ENCODE measurements at regions not wholly inside any gene's neighbourhood (a gene's known extent, or its start where the extent isn't known, plus 50 kb on each side); places are given as distances from the start of the nearest gene placed in this dataset.

DNA sequence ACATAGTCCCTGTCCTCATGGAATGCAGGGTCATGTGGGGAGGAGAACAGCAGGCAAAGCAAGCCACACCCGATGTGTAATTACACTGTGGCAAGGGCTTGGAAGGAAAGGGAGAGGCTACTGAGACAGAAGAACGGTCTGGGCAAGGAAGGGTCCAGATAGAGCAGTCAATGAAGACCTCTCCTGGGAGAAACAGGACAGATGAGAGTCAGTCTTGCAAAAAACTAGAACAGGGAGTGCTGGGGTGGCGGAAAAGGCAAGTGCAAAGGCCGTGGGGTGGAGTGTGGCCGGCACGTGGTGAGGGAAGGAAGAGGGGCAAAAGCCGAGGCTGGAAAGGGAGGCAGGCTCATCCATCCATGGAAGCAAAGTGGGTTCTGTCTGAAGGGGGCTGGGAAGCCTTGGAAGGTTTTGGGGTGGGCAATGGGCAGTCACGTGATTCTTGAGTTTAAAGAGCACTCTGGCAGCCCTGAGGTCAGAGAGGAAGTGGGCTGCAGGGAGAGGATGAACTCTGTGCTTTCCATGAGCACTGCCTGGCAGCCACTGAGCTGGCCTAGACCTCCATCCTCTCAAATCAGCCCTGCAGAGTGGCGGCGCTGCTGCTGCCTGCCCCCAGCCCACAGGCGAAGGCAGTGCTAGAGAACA lies 182.2 kb downstream of the INHBB start:
- no peaks in the 10 kb centered on the region for H3K79me2 ChIP-seq (ENCODE audit: insufficient read depth, low read length)
- H3K4me3 ChIP-seq (ENCODE audit: insufficient read depth, low read length): no peak overlapping the region
- no peak overlapping the region for H3K4me2 ChIP-seq (ENCODE audit: insufficient read depth, low read length)
- TF ChIP-seq, protein P1, sequence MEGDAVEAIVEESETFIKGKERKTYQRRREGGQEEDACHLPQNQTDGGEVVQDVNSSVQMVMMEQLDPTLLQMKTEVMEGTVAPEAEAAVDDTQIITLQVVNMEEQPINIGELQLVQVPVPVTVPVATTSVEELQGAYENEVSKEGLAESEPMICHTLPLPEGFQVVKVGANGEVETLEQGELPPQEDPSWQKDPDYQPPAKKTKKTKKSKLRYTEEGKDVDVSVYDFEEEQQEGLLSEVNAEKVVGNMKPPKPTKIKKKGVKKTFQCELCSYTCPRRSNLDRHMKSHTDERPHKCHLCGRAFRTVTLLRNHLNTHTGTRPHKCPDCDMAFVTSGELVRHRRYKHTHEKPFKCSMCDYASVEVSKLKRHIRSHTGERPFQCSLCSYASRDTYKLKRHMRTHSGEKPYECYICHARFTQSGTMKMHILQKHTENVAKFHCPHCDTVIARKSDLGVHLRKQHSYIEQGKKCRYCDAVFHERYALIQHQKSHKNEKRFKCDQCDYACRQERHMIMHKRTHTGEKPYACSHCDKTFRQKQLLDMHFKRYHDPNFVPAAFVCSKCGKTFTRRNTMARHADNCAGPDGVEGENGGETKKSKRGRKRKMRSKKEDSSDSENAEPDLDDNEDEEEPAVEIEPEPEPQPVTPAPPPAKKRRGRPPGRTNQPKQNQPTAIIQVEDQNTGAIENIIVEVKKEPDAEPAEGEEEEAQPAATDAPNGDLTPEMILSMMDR (IDR thresholded peaks at IDR 0.05; ENCODE audit: extremely low read depth, low read depth, low read length): no peak
- peak overlapping the region; percentile 5 for H2AFZ ChIP-seq (ENCODE audit: low read length)
- no peaks in the 10 kb centered on the region for H4K20me1 ChIP-seq (ENCODE audit: insufficient read depth, low read length)
- no peaks in the 10 kb centered on the region for H3K27me3 ChIP-seq (ENCODE audit: insufficient read depth, low read length)
- H3K4me1 ChIP-seq (ENCODE audit: insufficient read depth, low read length): peaks cover 3% of the 10 kb centered on the region
- H3K27ac ChIP-seq (ENCODE audit: low read depth, low read length): no peak overlapping the region
- no peak for DNase-seq (ENCODE audit: insufficient read length, low spot score, missing footprints)
- H3K9me3 ChIP-seq (ENCODE audit: low read depth, low read length): no peaks in the 10 kb centered on the region
- H3K36me3 ChIP-seq (ENCODE audit: insufficient read depth, low read length): no peaks in the 10 kb centered on the region

DNA sequence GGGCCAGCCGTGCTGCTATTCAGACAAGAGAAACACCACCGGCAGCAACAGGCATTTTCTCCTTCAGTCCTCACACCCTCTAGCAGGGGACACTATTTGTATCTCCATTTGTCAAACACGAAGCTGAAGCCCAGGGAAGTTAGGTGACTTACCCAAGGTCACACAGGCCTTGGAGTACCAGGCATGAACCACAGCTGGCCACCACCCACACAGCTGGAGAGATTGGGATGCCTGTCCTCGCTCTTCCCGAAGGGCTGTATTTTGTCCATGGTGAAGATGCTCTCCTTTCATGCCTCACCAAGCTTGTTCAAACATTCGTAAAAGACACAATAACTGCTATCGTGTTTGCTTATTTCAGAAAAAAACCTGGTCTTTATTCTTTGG lies 182.7 kb downstream of the INHBB start:
- TF ChIP-seq, protein P1 (IDR thresholded peaks at IDR 0.05; ENCODE audit: extremely low read depth, low read depth, low read length): no peak
- Histone ChIP-seq H3K4me1 (ENCODE audit: insufficient read depth, low read length) (peaks cover 3% of the 10 kb centered on the region), H3K79me2 (ENCODE audit: insufficient read depth, low read length) (no peaks in the 10 kb centered on the region), H4K20me1 (ENCODE audit: insufficient read depth, low read length) (no peaks in the 10 kb centered on the region), H3K4me3 (ENCODE audit: insufficient read depth, low read length) (no peak overlapping the region), H3K4me2 (ENCODE audit: insufficient read depth, low read length) (no peak overlapping the region), H3K9me3 (ENCODE audit: low read depth, low read length) (no peaks in the 10 kb centered on the region), H2AFZ (ENCODE audit: low read length) (no peak overlapping the region), H3K27me3 (ENCODE audit: insufficient read depth, low read length) (no peaks in the 10 kb centered on the region), H3K27ac (ENCODE audit: low read depth, low read length) (no peak overlapping the region), H3K36me3 (ENCODE audit: insufficient read depth, low read length) (no peaks in the 10 kb centered on the region)
- DNase-seq (ENCODE audit: insufficient read length, low spot score, missing footprints): no peak

DNA sequence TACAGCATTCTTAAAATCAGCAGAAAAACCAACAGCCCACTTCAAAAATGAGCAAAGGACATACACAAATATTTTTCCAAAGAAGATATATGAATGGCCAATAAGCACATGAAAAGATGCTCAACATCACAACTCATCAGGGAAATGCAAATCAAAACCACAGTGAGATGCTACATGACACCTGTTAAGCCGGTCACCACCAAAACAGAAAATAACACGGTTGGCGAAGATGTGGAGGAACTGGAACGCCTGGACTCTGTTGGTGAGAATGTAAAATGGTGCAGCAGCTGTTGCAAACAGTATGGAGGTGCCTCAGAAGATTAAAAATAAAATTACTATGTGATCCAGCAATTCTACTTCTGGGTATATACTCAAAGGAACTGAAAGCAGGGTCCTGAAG lies 184.8 kb downstream of the INHBB start:
- Histone ChIP-seq H3K4me2 (ENCODE audit: insufficient read depth, low read length) (no peak overlapping the region), H3K27ac (ENCODE audit: low read depth, low read length) (no peak overlapping the region), H3K36me3 (ENCODE audit: insufficient read depth, low read length) (no peaks in the 10 kb centered on the region), H3K4me1 (ENCODE audit: insufficient read depth, low read length) (no peaks in the 10 kb centered on the region), H3K4me3 (ENCODE audit: insufficient read depth, low read length) (no peak overlapping the region), H3K27me3 (ENCODE audit: insufficient read depth, low read length) (no peaks in the 10 kb centered on the region), H3K9me3 (ENCODE audit: low read depth, low read length) (no peaks in the 10 kb centered on the region), H3K79me2 (ENCODE audit: insufficient read depth, low read length) (no peaks in the 10 kb centered on the region), H2AFZ (ENCODE audit: low read length) (no peak overlapping the region), H4K20me1 (ENCODE audit: insufficient read depth, low read length) (no peaks in the 10 kb centered on the region)
- TF ChIP-seq, protein P1 (IDR thresholded peaks at IDR 0.05; ENCODE audit: extremely low read depth, low read depth, low read length): no peak
- DNase-seq (ENCODE audit: insufficient read length, low spot score, missing footprints): no peak

DNA sequence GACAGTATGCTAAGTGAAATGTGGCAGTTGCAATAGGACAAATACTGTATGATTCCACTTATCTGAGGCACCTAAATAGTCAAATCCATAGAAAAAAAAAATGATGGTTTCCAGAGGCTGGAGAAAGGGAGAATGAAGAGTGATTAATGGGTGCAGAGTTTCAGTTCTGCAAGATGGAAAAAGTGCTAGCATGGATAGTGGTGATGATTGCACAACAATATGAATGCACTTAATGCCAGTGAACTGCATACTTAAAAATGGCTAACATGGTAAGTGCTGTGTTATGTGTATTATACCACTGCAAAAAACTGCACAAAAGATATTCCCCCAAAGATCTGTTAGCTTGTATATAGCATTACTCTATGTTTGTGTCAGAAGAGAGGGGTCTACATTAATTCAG lies 185.4 kb downstream of the INHBB start:
- H3K4me2 ChIP-seq (ENCODE audit: insufficient read depth, low read length): no peak overlapping the region
- no peak for DNase-seq (ENCODE audit: insufficient read length, low spot score, missing footprints)
- no peaks in the 10 kb centered on the region for H3K4me1 ChIP-seq (ENCODE audit: insufficient read depth, low read length)
- no peaks in the 10 kb centered on the region for H3K79me2 ChIP-seq (ENCODE audit: insufficient read depth, low read length)
- H4K20me1 ChIP-seq (ENCODE audit: insufficient read depth, low read length): no peaks in the 10 kb centered on the region
- H3K27me3 ChIP-seq (ENCODE audit: insufficient read depth, low read length): no peaks in the 10 kb centered on the region
- H3K27ac ChIP-seq (ENCODE audit: low read depth, low read length): no peak overlapping the region
- H3K36me3 ChIP-seq (ENCODE audit: insufficient read depth, low read length): no peaks in the 10 kb centered on the region
- H2AFZ ChIP-seq (ENCODE audit: low read length): no peak overlapping the region
- H3K4me3 ChIP-seq (ENCODE audit: insufficient read depth, low read length): no peak overlapping the region
- H3K9me3 ChIP-seq (ENCODE audit: low read depth, low read length): no peaks in the 10 kb centered on the region
- TF ChIP-seq, protein P1 (IDR thresholded peaks at IDR 0.05; ENCODE audit: extremely low read depth, low read depth, low read length): no peak
